Embryonic facial prominence (tissue), 1 donor: ENCODE measurements at regions not wholly inside any gene's neighbourhood (a gene's known extent, or its start where the extent isn't known, plus 50 kb on each side); places are given as distances from the start of the nearest gene placed in this dataset.
"Not testable (repeated sequence)": the region's sequence is repeated elsewhere in the genome, so short reads cannot be mapped to it uniquely, and the experiment has no call there.

Experiments
- DNase-seq: peaks from one replicate; pipeline ENCODE4 v3.0.0-alpha.2; 2016; ENCODE audit errors: extremely low spot score

DNA sequence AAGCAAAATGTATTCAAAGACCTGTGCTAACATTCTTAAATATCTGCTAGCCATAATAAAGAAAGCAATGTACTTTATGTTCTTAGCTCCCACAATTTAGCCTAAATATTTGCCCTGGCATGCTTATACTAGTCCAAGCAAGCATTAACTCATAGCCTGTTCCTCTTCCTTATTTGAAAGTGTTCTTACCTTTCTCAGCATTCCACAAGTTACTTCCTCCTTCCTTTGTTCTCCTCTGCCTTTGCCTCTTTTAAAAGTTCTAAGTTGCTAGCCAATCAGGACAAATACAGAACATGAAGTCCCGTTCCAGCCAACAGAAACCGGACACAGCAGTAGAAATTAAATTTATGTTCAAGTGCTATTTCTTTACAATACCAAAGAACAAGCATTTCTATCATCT is 1154.6 kb upstream of the CELF4 start:
- not testable (repeated sequence) for DNase-seq

DNA sequence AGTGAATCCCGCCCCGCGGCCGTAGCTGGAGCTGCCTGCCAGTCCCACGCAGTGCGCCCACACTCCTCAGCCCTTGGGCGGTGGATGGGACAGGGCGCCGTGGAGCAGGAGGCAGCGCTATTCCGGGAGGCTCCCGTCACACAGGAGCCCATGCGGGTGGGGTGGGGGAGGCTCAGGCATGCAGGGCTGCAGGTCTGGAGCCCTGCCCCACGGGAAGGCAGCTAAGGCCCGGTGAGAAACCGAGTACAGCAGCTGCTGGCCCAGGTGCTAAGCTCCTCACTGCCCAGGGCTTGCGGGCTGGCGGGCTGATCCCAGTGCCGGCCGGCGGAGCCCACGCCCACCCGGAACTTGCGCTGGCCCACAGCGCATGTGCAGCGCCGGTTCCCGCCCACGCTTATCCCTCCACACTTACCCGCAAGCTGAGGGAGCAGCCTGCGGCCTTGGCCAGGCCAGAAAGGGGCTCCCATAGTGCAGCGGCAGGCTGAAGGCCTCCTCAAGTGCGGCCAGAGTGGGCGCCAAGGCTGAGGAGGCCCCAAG is 1152.8 kb upstream of the CELF4 start:
- DNase-seq, result no peak

DNA sequence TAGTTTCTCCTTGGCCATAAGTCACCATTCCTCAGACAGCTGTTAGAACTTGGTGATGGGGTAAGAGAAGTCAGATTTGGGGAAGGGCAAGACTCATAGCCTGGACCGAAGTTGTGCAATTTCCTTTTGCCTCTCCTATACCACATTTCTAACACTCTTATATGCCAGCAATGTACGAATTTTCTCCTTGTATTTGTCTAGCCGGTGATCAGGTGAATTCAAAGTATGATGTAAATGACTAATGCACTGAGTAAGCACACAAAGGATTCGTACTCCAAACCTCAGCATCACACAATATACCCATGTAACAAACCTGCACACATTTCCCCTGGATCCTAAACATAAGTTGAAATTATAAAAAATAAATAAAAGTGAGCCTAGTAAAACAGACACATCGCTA is 1143.5 kb upstream of the CELF4 start:
- DNase-seq, result no peak

DNA sequence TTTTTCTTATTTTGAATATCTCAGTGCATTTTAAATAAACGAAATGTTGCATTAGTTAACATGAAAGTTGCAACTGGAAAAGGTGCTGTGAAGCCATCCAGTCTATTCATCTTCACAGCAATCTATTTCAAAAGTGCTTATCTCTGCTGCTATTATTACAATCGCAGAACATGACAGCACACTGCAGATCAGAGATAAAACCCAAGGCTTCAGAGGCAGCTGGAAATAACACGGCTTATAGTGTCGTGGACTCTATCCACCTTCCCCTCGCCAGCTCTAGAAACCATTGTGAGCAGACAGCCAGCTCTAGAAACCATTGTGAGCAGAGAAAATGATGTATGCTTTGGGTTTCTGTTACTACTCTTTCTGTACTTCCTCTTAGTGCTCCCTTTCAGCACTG is 1140.8 kb upstream of the CELF4 start:
- DNase-seq, result no peak

DNA sequence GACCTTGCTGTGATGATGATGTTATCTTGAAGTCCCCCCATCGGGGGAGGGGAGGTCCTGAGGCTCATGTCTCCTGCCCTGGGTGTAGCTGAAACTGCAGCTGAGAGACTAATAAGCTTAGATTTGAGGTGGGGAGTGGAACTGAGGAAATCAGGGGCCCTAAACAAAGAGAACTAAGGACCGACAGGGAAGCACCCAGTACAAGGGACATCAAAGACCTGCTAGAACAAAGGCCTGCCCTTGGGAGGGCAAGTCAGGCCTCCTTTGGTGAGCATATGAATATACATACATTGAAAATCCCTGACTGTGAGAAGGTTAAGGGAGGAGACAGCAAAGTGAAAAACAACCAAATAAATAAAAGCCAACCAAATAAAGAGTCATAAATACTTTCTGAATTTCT is 1132.5 kb upstream of the CELF4 start:
- DNase-seq, result no peak

DNA sequence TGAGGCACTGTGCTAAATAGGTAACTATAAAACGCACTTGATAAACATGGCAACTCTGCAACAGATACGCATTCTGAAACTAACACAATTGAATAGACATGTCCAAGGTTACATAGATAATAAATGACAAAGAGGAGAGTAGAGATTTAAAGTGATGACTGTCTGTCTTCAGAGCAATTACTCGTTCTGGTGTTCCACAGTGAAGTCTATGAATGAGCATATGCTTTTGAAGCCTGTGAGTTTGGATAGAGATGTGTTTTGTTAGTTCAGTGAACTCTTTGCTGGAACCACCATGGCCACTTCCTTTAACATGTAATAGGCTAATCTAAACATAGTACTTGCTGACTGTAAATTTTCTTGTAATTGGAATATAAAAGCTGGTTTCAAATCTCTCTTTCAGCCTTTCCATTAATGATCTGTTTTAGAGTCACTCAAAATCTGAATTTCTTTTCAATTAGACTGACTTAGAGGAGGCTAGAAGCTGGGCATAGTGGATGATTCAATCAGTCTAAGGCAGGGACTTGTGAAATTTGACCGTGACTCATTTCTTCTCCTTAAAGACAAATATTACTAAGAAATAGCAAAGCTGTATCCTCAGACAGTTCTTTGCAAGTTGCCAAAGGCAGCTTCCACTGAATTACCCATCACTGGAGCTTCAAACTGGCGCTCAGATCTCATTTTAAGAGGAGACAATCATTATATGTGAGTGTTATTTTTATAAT is 1130.1 kb upstream of the CELF4 start:
- DNase-seq, result no peak

DNA sequence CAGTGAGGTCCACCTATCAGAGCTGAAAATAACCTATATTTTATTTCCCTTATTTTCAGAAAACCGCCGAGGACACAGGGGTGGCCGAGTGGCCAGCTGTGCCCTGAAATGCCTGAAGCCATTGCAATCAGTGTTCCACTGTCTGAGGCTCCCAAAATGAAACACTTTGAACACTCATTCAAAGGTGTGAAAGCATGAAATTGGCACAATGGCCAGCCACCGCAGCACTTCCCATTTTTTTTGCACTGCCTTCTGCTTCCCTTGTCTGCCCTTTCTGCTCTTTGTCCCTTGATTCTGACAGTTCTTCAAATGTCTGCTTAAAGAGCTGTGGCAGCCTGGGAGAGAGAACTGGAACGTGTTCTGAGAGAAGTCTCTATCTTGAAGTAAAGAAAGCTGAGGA is 1127.5 kb upstream of the CELF4 start:
- no peak for DNase-seq

DNA sequence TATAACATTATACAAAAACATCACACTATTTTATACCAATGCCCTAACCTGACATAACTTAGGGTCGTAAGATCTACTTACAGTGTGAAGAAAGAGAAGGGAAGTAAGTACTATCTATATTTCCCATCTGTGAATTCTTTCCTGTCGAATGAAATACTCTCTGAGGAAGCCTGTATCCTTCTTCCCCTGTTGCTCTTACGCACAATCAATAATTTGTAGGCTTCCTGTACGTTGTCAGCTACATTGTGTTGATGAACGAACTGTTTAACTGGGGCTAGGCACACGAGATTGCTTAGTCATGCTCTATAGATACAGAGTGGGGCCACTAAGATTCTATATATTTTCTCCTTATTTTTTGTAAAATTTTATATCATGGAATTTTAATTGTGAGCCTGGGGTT is 1125.0 kb upstream of the CELF4 start:
- DNase-seq, result no peak

DNA sequence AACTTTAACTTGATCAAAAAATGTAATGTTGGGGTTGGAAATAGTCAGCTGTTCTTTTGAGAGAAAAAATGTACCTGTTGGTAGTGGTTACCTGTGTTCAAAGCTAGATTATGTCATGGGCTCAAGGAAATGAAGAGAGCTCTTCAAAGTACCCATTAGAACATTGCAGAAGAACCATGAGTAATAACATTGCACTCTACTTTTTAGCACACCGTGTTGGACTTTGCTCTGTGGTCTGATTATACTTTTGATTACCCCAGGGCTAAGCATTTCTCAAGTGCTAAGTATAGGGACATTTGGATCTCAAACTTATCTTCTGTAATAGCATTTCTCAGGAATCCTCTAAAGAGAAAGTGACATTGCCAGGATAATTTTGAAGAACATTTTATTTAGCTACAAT is 1122.8 kb upstream of the CELF4 start:
- no peak for DNase-seq

DNA sequence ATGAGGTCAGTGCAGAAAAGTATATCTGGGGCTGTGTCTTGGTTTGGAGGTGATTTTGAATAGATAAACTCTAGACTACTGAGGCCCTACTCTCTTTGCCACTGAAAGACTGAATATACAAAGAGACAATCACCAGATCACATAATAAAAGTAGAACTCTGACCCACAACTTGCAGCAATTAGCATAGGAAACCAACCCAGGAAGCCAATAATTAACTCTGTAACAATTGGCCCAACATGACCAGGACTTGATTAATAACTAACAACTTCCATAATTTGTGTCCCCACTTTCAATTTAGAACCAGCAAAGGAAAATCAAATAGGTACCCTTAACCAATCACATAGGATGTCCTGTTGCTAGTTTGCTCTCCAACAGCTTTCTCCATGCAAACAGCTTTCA is 1104.9 kb upstream of the CELF4 start:
- DNase-seq, result no peak

DNA sequence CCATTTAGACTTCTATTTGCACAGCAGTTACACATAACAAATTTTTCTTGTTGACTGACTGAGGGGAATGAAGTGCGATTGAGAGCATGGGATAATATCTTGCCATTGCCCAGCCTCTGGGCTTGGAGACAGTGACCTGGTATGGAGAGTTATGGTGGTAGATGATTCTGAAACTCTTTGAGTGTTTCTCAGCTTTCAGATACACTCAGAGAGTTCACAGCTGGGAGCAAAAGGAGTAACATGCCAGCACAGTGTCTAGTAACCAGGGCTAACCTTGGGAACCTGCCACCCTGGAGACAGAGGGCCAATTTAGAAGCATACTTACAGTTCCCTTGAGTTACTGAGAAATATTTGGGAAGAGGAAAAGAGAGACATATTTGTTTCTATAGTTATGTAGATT is 1099.3 kb upstream of the CELF4 start:
- no peak for DNase-seq

DNA sequence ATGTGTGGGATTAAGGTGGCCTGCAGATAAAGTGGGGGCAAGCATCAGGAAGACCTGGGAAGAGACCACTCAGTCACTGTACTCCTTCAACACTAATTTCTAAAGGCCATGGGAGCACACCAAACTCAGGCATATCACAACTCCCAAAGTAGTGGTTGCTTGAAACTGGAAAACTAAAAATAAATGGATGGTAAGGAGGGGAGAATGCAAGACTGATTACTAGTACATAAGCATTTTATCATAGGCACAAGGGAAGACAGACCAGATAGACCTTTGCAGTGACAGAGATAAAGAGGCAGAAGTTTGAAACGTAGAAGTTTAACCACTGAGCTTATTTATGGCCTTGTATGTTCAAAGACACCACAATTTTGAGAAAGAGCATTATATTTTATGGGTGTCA is 1098.1 kb upstream of the CELF4 start:
- DNase-seq, result no peak

DNA sequence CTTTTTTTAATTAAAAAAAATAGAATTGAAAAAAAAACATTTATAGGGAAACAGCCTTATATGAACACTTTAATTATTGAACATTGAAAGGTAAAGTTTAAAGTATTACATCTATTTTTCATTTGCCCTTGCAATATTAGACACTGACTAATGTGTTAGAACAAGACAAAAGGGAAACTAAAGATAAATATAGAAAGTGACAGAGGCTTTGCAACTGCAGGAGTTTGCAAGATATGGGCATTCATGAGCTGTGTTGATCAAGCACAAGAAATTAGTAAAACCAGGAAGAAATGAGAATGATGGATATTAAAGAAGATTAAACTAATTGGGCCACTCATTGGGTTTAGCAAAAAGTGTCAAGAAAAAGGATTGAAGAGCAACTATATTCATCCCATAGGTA is 1097.7 kb upstream of the CELF4 start:
- no peak for DNase-seq

DNA sequence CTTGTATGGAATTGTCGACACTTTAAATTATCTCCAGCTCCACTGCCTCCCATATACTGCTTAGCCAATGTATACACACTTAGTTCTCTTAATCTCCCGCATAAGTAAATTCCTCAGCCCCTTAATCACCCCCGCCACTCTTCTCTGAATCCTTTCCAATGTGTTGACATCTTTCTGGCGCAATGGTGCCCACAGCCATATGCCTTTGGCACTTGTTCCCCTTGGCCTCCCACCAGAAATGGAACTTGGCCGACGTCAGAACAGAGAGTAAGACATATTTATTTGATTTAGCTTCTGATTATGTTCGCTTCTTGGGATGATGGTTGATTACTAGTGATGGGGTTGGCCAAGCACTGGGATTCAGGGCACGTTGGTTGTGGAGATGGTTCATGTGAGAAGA is 1089.3 kb upstream of the CELF4 start:
- peak; percentile 20 for DNase-seq

DNA sequence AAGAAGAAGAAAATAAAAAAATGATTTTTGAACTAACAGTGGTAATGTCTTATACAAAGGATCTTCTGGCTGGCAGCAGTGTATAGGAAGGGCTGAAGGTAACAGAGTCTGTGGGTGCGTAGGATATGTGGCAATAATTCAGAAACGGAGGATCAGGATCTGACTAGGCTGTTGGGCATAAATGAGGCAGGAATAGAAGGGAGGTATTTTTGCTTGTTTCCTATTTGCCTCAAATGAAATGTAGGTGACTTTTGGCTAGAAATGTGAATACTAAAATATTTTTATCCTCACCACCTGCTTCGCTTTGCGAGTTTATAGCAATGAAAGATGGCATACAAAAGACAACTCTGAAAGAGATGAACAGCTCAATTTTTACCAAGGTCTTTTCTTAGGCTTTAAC is 1086.1 kb upstream of the CELF4 start:
- DNase-seq, result no peak

DNA sequence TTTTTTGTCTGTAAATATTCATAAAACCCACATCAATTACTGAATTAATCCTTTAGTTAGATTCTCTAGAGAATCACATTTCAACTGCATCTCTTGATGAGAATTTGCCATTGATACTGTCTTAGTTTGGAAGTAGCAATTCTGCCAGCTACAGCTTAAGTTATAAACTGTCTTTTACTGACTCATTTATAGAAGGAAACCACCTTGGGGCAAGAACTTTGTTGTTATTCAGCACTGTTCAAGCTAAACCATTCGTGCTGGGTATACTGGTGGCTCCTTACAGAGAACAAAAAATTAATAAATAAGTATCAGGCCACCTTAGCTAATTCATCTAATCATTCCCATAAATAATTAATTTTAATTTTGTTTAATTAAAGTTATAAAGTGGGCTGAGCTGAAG is 1082.6 kb upstream of the CELF4 start:
- DNase-seq, result no peak

DNA sequence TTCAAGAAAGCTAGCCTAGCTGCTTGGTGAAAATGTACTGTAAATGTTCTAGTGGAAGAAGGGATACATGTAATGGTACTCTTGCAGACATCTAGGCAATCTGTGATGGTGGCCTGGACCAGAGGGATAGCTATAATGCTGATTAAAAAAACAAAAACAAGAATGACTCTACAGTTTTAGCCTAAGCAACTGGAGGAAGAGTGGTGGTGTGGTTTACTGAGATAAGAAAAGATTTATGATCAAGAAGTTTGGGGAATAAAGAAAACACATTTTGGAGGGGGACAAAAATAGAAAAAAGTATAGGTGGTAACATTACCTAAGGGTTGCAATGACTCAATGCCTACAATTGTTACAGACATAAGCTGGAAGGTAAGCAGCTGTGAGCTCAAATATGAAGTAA is 1080.7 kb upstream of the CELF4 start:
- DNase-seq, result no peak

DNA sequence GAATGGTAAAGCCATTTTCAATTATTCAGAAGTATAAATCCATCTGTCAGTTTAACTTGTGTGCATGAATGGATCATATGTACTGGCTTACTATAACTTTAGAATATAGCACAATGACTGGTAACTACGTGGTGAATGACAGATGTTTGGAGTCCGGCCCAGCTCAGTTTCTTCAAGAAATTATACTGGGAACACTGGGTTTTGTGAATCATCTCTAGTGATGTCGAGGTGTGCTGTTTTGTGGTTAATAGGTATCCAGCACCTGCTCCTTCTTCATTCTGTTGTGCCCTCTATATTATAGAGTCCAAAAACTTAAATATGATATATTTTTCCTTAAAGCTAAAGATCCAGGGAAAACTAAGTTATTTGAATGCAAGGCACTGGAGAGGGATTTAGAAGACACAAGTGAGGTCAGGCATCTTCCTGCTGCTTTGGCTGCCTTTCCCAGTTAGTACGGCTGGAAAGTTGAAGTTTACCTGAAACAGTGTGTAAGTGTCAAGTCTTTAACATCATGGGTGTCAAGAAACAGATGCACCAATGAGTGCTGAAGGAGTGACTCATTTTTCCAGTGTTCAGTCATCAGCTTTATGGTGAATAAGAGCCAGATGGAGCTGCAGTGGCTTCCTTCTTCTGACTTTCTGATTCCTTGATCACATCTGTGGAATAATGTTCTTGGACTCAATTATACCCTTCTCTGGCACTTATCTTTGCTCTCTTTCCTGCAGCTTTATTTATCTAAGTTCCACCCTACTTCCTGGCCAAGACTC is 1079.5 kb upstream of the CELF4 start:
- no peak for DNase-seq

DNA sequence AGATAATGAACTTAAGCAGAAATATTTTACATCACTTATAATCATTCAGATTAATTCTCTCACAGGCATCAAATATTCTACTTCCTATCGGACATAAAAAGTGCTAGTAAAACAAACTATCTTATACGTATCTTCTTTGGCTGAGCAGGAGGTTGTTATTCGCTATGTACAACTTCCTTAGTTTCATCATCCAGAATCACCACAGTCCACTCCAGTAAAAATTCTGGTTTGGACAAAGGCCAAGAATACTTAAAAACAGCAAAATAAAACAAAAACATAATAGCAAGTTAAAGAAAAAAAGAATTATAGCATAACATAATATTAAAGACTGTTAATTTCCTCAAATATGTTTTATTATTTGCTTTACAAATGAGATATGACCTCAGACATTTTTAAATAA is 1077.1 kb upstream of the CELF4 start:
- DNase-seq, result no peak

DNA sequence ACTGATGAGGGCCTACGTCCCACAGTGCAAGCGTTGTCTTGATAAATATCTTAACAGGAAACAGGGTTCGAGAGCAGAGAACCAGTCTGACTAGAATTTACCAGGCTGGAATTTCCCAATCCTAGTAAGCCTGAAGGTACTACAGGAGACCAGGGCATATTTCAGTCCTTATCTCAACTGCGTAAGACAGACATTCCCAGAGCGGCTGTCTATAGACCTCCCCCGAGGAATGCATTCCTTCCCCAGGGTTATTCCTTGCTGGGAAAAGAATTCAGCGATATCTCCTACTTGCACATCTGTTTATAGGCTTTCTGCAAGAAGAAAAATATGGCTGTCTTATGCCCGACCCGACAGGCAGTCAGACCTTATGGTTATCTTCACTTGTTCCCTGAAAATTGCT is 1074.1 kb upstream of the CELF4 start:
- DNase-seq, result not testable (repeated sequence)

DNA sequence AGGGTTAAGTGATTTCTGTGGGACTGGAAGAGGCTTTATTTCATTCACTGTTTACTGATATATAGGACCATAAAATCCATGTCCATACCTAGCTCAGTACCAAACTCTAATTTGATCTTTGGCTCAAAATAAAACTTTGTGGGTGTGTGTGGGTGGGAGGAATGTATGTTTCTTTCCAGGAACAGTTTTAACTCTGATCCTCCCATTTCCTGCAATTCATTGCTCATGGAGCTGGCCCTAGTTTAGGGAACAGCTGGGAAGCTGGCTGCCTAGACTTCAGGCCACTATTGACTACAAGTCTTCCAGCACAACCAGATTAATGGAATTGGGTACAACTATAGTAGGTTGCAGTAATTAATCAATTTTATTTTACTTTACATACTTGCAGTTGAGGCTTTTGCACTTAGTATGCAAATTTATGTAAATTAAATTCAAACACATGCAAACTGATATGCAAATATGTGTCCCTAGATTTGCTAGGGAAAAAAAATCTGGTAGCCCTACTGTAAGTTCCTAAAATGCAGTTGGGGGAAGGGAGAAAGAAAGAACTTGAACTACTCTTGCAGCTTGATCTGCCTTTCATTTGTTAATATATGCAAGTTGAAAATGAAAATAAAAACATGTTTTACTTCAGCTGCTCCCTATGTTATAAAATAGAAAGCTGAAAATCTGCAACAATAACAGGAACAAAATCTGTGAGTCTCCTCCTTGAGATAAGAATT is 1070.3 kb upstream of the CELF4 start:
- DNase-seq, result no peak

DNA sequence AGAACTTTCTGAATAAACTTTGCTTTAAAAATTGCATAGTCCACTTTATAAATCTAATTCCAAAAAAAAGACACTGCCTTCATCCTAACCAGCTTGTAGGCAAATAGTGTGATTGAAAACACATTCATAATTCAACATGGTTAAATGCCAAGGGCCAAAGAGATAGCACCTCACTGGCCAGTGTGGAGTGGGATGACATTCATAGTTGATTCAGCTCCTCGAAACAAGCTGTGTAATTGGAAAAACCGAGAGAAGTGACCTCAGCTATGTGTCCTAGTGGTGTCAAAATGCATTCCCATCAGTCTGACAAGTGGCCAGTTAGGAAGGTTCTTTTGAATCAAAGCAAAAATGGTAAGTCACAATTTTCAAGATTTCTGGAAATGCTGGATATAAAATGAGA is 1068.5 kb upstream of the CELF4 start:
- DNase-seq, result no peak

DNA sequence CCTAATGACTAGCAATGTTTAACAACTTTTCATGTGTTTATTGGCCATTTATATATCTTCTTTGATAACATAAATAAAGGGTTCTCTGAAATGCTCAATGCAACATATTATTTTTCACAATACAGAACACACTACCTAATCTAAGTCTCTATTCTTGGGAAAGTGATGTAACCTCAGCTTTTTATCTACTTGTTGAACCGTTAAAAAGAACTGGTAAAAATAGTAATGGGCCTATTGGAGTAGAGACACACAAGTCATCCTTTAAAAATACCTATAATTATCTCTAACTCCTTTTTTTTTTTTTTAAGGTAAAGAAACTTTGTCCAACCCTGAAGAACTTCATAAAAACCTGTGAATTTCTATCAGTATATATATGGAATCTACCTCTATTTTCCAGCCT is 1067.7 kb upstream of the CELF4 start:
- no peak for DNase-seq
